OCI-LY7 (cell line): ENCODE measurements at regions not wholly inside any gene's neighbourhood (a gene's known extent, or its start where the extent isn't known, plus 50 kb on each side); places are given as distances from the start of the nearest gene placed in this dataset.
"Not testable (repeated sequence)": the region's sequence is repeated elsewhere in the genome, so short reads cannot be mapped to it uniquely, and the experiment has no call there.

Experiments
- BruUV-seq: library from RNA; stranded (reverse); fragments of 400-500 nt; replicated peaks from 2 replicates; lab custom pipeline; 2021; lab: Mats Ljungman, UMichigan
- CTCF ChIA-PET: fragments of 300-600 bp; sonication (Branson Sonifier 250); formaldehyde crosslinking; loops from one replicate; lab custom pipeline; 2022; ENCODE audit warnings: antibody characterized with exemption; ENCODE audit not compliant: unreplicated experiment; lab: Charles Lee
- POLR2A ChIA-PET: fragments of 300-600 bp; sonication (Branson Sonifier 250); formaldehyde crosslinking; loops from one replicate; lab custom pipeline; 2022; ENCODE audit warnings: antibody characterized with exemption; lab: Charles Lee
- DNase-seq: peaks from one replicate; pipeline ENCODE4 v3.0.0-alpha.2; 2015; ENCODE audit warnings: low spot score
- H2AFZ ChIP-seq: fragments of 200-600 bp; sonication (generic), shearing (Covaris generic); 2 replicates; pipeline ENCODE4 v1.6.1; 2014; ENCODE audit warnings: mild to moderate bottlenecking, antibody characterized with exemption, low read length, moderate library complexity
- H3K27ac ChIP-seq: fragments of 200-600 bp; sonication (generic); 2 replicates; pipeline ENCODE4 v1.5.1; 2014; ENCODE audit warnings: mixed run types, low read depth, mild to moderate bottlenecking, moderate library complexity, low read length, inconsistent platforms; ENCODE audit not compliant: poor library complexity, severe bottlenecking
- H3K36me3 ChIP-seq: fragments of 200-600 bp; sonication (generic); 2 replicates; pipeline ENCODE4 v1.6.1; 2014; ENCODE audit warnings: mild to moderate bottlenecking, antibody characterized with exemption, low read length, moderate library complexity, mixed read lengths; ENCODE audit not compliant: insufficient read depth
- H3K4me1 ChIP-seq: fragments of 200-600 bp; sonication (generic); 2 replicates; pipeline ENCODE4 v1.5.1; 2014; ENCODE audit warnings: mild to moderate bottlenecking, low read length; ENCODE audit not compliant: insufficient read depth, poor library complexity, severe bottlenecking
- H3K4me2 ChIP-seq: fragments of 200-600 bp; sonication (generic); 2 replicates; pipeline ENCODE4 v1.6.1; 2014; ENCODE audit warnings: mild to moderate bottlenecking, low read length
- H3K4me3 ChIP-seq: fragments of 200-600 bp; sonication (generic); 2 replicates; pipeline ENCODE4 v1.5.1; 2014; ENCODE audit warnings: mild to moderate bottlenecking, low read depth, low read length; ENCODE audit not compliant: poor library complexity, severe bottlenecking
- H3K79me2 ChIP-seq: fragments of 200-600 bp; sonication (generic); 2 replicates; pipeline ENCODE4 v1.6.1; 2016; ENCODE audit warnings: low read depth, mild to moderate bottlenecking, low read length, moderate library complexity, mixed read lengths; ENCODE audit not compliant: insufficient read depth
- H3K9me2 ChIP-seq: fragments of 200-600 bp; sonication (generic); 2 replicates; pipeline ENCODE4 v1.6.1; 2016; ENCODE audit warnings: mild to moderate bottlenecking, low read length, mixed read lengths; ENCODE audit not compliant: insufficient read depth
- H3K9me3 ChIP-seq: fragments of 200-600 bp; sonication (generic); 2 replicates; pipeline ENCODE4 v1.6.1; 2014; ENCODE audit warnings: mild to moderate bottlenecking, mixed run types, low read length, mixed read lengths
- H4K20me1 ChIP-seq: fragments of 200-600 bp; sonication (generic); 2 replicates; pipeline ENCODE4 v1.6.1; 2014; ENCODE audit warnings: mild to moderate bottlenecking, antibody characterized with exemption, low read length, moderate library complexity, mixed read lengths; ENCODE audit not compliant: insufficient read depth
- CTCF ChIP-seq: fragments of 200-600 bp; sonication (generic); conservative IDR thresholded peaks from 2 replicates; pipeline ENCODE4 v1.5.1; 2014; ENCODE audit warnings: mild to moderate bottlenecking, antibody characterized with exemption, low read length, moderate library complexity, mixed read lengths
- intact Hi-C: fragments of 100-400 bp; cut with micrococcal nuclease; formaldehyde crosslinking; loops from one replicate; pipeline ENCODE4 v1.10.0; 2022; ENCODE audit not compliant: unreplicated experiment

- H2AFZ ChIP-seq, H3K79me2 ChIP-seq, H4K20me1 ChIP-seq, intact Hi-C loops, H3K9me3 ChIP-seq, H3K4me1 ChIP-seq, H3K4me3 ChIP-seq, H3K9me2 ChIP-seq, BruUV-seq, H3K27ac ChIP-seq, CTCF ChIA-PET, DNase-seq, H3K36me3 ChIP-seq, H3K4me2 ChIP-seq: not testable (repeated sequence)
- peak; percentile 62 for TF ChIP-seq CTCF
- POLR2A ChIA-PET, result interaction anchor here (0.6 kb wide), 1 partner anchor 195 kb away, joined by 4 read pairs; no protein-coding TSS in a partner anchor
Measured at GRCh38 chr12:131623404-131624368, 87.2 kb upstream of the SFSWAP start.

GRCh38 chr12:131624369-131624739, 86.5 kb upstream of the SFSWAP start:
- DNase-seq, H3K27ac ChIP-seq, H3K9me3 ChIP-seq, H3K9me2 ChIP-seq, BruUV-seq, H3K4me1 ChIP-seq, H3K36me3 ChIP-seq, H3K4me2 ChIP-seq, CTCF ChIA-PET, POLR2A ChIA-PET, H3K79me2 ChIP-seq, H4K20me1 ChIP-seq, H3K4me3 ChIP-seq, intact Hi-C loops, H2AFZ ChIP-seq: not testable (repeated sequence)

GRCh38 chr12:131624756-131625501, 86.0 kb upstream of the SFSWAP start:
- H3K79me2 ChIP-seq, H3K4me1 ChIP-seq, H3K4me3 ChIP-seq, H3K27ac ChIP-seq, intact Hi-C loops, H2AFZ ChIP-seq, BruUV-seq, H3K9me3 ChIP-seq, H3K4me2 ChIP-seq, DNase-seq, CTCF ChIA-PET, H3K36me3 ChIP-seq, POLR2A ChIA-PET, H3K9me2 ChIP-seq, H4K20me1 ChIP-seq: not testable (repeated sequence)

- H3K27ac ChIP-seq, DNase-seq, H3K79me2 ChIP-seq, CTCF ChIA-PET, POLR2A ChIA-PET, intact Hi-C loops, H3K36me3 ChIP-seq, H3K9me3 ChIP-seq, H2AFZ ChIP-seq, H3K4me3 ChIP-seq, H3K9me2 ChIP-seq, H3K4me1 ChIP-seq, BruUV-seq, H3K4me2 ChIP-seq, H4K20me1 ChIP-seq: not testable (repeated sequence)
Measured at GRCh38 chr12:131625966-131626722, 84.7 kb upstream of the SFSWAP start.

GRCh38 chr12:131627151-131628022, 83.5 kb upstream of the SFSWAP start:
- H3K27ac ChIP-seq, H3K4me1 ChIP-seq, H3K9me3 ChIP-seq, DNase-seq, H2AFZ ChIP-seq, CTCF ChIA-PET, POLR2A ChIA-PET, H3K79me2 ChIP-seq, H3K9me2 ChIP-seq, H4K20me1 ChIP-seq, intact Hi-C loops, BruUV-seq, H3K4me3 ChIP-seq, H3K36me3 ChIP-seq: not testable (repeated sequence)
- H3K4me2 ChIP-seq, result 0 out of 2 replicates have a peak overlapping the region, but pooled peaks have one; percentile 22
